ENCODE measurements at regions not wholly inside any gene's neighbourhood (a gene's known extent, or its start where the extent isn't known, plus 50 kb on each side); places are given as distances from the start of the nearest gene placed in this dataset.

- in situ Hi-C loops (cut with MboI; ENCODE audit: low sequenced_read_pairs) = no loop called here
Measured at GRCh38 chr5:1939256-1939655, 56.5 kb upstream of the IRX4 start.

GRCh38 chr5:1938310-1939000, 55.7 kb upstream of the IRX4 start:
- in situ Hi-C loops (cut with MboI; ENCODE audit: low sequenced_read_pairs) = no loop called here

GRCh38 chr5:1937590-1937989, 54.9 kb upstream of the IRX4 start:
- in situ Hi-C loops (cut with MboI; ENCODE audit: low sequenced_read_pairs) = no loop called here

- in situ Hi-C loops (cut with MboI; ENCODE audit: low sequenced_read_pairs) = no loop called here
Measured at GRCh38 chr5:1936901-1937300, 54.2 kb upstream of the IRX4 start.

- in situ Hi-C loops (cut with MboI; ENCODE audit: low sequenced_read_pairs) = no loop called here
Measured at GRCh38 chr5:1936413-1936812, 53.7 kb upstream of the IRX4 start.

- in situ Hi-C loops (cut with MboI; ENCODE audit: low sequenced_read_pairs) = no loop called here
Measured at GRCh38 chr5:1934801-1935429, 52.2 kb upstream of the IRX4 start.

- in situ Hi-C loops (cut with MboI; ENCODE audit: low sequenced_read_pairs) = no loop called here
Measured at GRCh38 chr5:1934056-1934394, 51.3 kb upstream of the IRX4 start.

GRCh38 chr5:1933364-1934055, 50.8 kb upstream of the IRX4 start:
- in situ Hi-C loops (cut with MboI; ENCODE audit: low sequenced_read_pairs) = no loop called here

All from HL-60/S4 (cell line).